IMR-90 (cell line): ENCODE measurements at regions not wholly inside any gene's neighbourhood (a gene's known extent, or its start where the extent isn't known, plus 50 kb on each side); places are given as distances from the start of the nearest gene placed in this dataset.

Source experiments
- ATAC-seq: fragments of 200-7000 bp; cut with Tn5 transposase; 2 replicates; pipeline ENCODE4 v1.9.1; 2020; ENCODE audit warnings: low read depth, mild to moderate bottlenecking, moderate library complexity
- BruUV-seq: library from RNA; stranded (reverse); fragments of 400-500 nt; replicated peaks from 2 replicates; lab custom pipeline; 2021; lab: Mats Ljungman, UMichigan
- CTCF ChIA-PET: fragments of 300-600 bp; formaldehyde crosslinking; extraction: SDS; loops from one replicate; lab custom pipeline; 2021; ENCODE audit warnings: antibody characterized with exemption; lab: Yijun Ruan, JAX
- POLR2A ChIA-PET: fragments of 300-600 bp; sonication (Branson Sonifier 250); formaldehyde crosslinking; loops from one replicate; lab custom pipeline; 2022; ENCODE audit warnings: antibody characterized with exemption; ENCODE audit not compliant: unreplicated experiment; lab: Charles Lee
- DNase-seq: peaks from one replicate; pipeline ENCODE4 v3.0.0; 2013
- H2AFZ ChIP-seq: replicated peaks from 2 replicates; pipeline ENCODE3; 2013; ENCODE audit warnings: low read length, mild to moderate bottlenecking; ENCODE audit not compliant: poor library complexity
- H2AK5ac ChIP-seq: 2 replicates; pipeline ENCODE4 v1.6.1; 2013; ENCODE audit warnings: low read depth, low read length, inconsistent platforms
- H2AK9ac ChIP-seq: replicated peaks from 2 replicates; pipeline ENCODE3; 2013; ENCODE audit warnings: mild to moderate bottlenecking, low read depth, low read length, moderate library complexity; ENCODE audit not compliant: poor library complexity
- H2BK120ac ChIP-seq: 2 replicates; pipeline ENCODE4 v1.6.1; 2013; ENCODE audit warnings: low read depth, low read length, inconsistent platforms
- H2BK15ac ChIP-seq: 3 replicates; pipeline ENCODE4 v1.6.1; 2013; ENCODE audit warnings: low read depth, low read length, inconsistent platforms
- H2BK20ac ChIP-seq: 2 replicates; pipeline ENCODE4 v1.6.1; 2013; ENCODE audit warnings: low read depth, mild to moderate bottlenecking, inconsistent platforms, low read length, moderate library complexity
- H2BK5ac ChIP-seq: 2 replicates; pipeline ENCODE4 v1.6.1; 2013; ENCODE audit warnings: mild to moderate bottlenecking, low read depth, low read length, inconsistent platforms; ENCODE audit not compliant: poor library complexity, severe bottlenecking
- H3K14ac ChIP-seq: replicated peaks from 2 replicates; pipeline ENCODE4 v1.6.1; 2013; ENCODE audit warnings: low read depth, low read length, inconsistent platforms
- H3K18ac ChIP-seq: 2 replicates; pipeline ENCODE4 v1.6.1; 2013; ENCODE audit warnings: low read depth, low read length, control low read depth
- H3K23ac ChIP-seq: 2 replicates; pipeline ENCODE4 v1.6.1; 2013; ENCODE audit warnings: low read depth, low read length, inconsistent platforms
- H3K27ac ChIP-seq: 2 replicates; pipeline ENCODE4 v1.5.1; 2013; ENCODE audit warnings: mild to moderate bottlenecking, control low read depth, low read length; ENCODE audit not compliant: insufficient read depth
- H3K27me3 ChIP-seq: 2 replicates; pipeline ENCODE4 v1.6.1; 2013; ENCODE audit warnings: low read length; ENCODE audit not compliant: control insufficient read depth, insufficient read depth
- H3K36me3 ChIP-seq: 2 replicates; pipeline ENCODE4 v1.6.1; 2013; ENCODE audit warnings: low read length, mixed read lengths; ENCODE audit not compliant: control insufficient read depth, insufficient read depth
- H3K4ac ChIP-seq: 2 replicates; pipeline ENCODE4 v1.6.1; 2013; ENCODE audit warnings: low read depth, low read length, inconsistent platforms
- H3K4me1 ChIP-seq: 2 replicates; pipeline ENCODE4 v1.6.1; 2013; ENCODE audit warnings: low read length, mixed read lengths; ENCODE audit not compliant: control insufficient read depth, insufficient read depth
- H3K4me2 ChIP-seq: 2 replicates; pipeline ENCODE4 v1.6.1; 2013; ENCODE audit warnings: low read depth, mild to moderate bottlenecking, control low read depth, low read length, moderate library complexity
- H3K4me3 ChIP-seq: 2 replicates; pipeline ENCODE4 v1.5.1; 2013; ENCODE audit warnings: low read depth, mild to moderate bottlenecking, control low read depth, low read length, moderate library complexity; ENCODE audit not compliant: insufficient read depth
- H3K56ac ChIP-seq: 2 replicates; pipeline ENCODE4 v1.6.1; 2013; ENCODE audit warnings: low read length, inconsistent platforms; ENCODE audit not compliant: insufficient read depth; ENCODE audit errors: extremely low read depth
- H3K79me1 ChIP-seq, 2 experiments: 2 replicates each; pipeline ENCODE4 v1.6.1; 2013; ENCODE audit warnings: low read length in 2 of 2, inconsistent platforms in 1 of 2, low read depth in 1 of 2
- H3K9ac ChIP-seq: 2 replicates; pipeline ENCODE4 v1.6.1; 2013; ENCODE audit warnings: low read depth, low read length, control low read depth
- H3K9me1 ChIP-seq: 2 replicates; pipeline ENCODE4 v1.6.1; 2013; ENCODE audit warnings: low read length, inconsistent platforms; ENCODE audit not compliant: insufficient read depth
- H3K9me3 ChIP-seq: 2 replicates; pipeline ENCODE4 v1.6.1; 2013; ENCODE audit warnings: low read length; ENCODE audit not compliant: control insufficient read depth, insufficient read depth
- H4K20me1 ChIP-seq: 2 replicates; pipeline ENCODE4 v1.6.1; 2013; ENCODE audit warnings: low read length, inconsistent platforms; ENCODE audit not compliant: insufficient read depth
- H4K5ac ChIP-seq: 2 replicates; pipeline ENCODE4 v1.6.1; 2013; ENCODE audit warnings: mild to moderate bottlenecking, low read depth, low read length, control low read depth
- H4K8ac ChIP-seq, 2 experiments: 2 replicates each; pipeline ENCODE4 v1.6.1; 2013; ENCODE audit warnings: low read depth in 2 of 2, low read length in 2 of 2, control low read depth in 1 of 2, inconsistent platforms in 1 of 2
- H4K91ac ChIP-seq: 2 replicates; pipeline ENCODE4 v1.6.1; 2013; ENCODE audit warnings: low read depth, low read length, inconsistent platforms; ENCODE audit not compliant: insufficient read depth
- CHD1 ChIP-seq: IDR thresholded peaks from 2 replicates; pipeline ENCODE4 v1.6.1; 2012; ENCODE audit warnings: low read depth, low read length, improper control_type of control experiment
- MAZ ChIP-seq: IDR thresholded peaks from 2 replicates; pipeline ENCODE4 v1.6.1; 2012; ENCODE audit warnings: low read depth, mild to moderate bottlenecking, low read length, improper control_type of control experiment, moderate library complexity, borderline replicate concordance
- MXI1 ChIP-seq: IDR thresholded peaks from 2 replicates; pipeline ENCODE4 v1.6.1; 2012; ENCODE audit warnings: low read depth, mild to moderate bottlenecking, low read length, moderate library complexity, borderline replicate concordance
- POLR2A ChIP-seq: IDR thresholded peaks from 2 replicates; pipeline ENCODE4 v1.6.1; 2012; ENCODE audit warnings: mild to moderate bottlenecking, low read depth, low read length
- SMC3 ChIP-seq: fragments of 150-350 bp; IDR thresholded peaks from 2 replicates; pipeline ENCODE4 v1.6.1; 2016; ENCODE audit warnings: low read depth, mild to moderate bottlenecking, antibody characterized with exemption, low read length, moderate library complexity
- WGBS, 2 experiments: methylation state at CpG; one replicate each; pipeline versions ENCODE4 v1.1.5 to v1.1.7; 2013; ENCODE audit warnings: missing lambda C conversion rate in 2 of 2; ENCODE audit not compliant: insufficient read length in 1 of 2; ENCODE audit errors: extremely low coverage in 2 of 2; 5-methylcytosine and 5-hydroxymethylcytosine counted together
- dilution Hi-C: fragments of 300-500 bp; cut with HindIII; formaldehyde crosslinking; loops from one replicate; pipeline ENCODE4 v1.14.3; 2018; ENCODE audit warnings: low sequenced_read_pairs; ENCODE audit not compliant: unreplicated experiment
- in situ Hi-C: fragments of 300-500 bp; cut with MboI; formaldehyde crosslinking; loops from 3 replicates; pipeline ENCODE4 v1.14.3; 2019; ENCODE audit warnings: low sequenced_read_pairs, inconsistent platforms, mixed read lengths
- intact Hi-C: fragments of 100-400 bp; cut with micrococcal nuclease; formaldehyde crosslinking; loops from 2 replicates; pipeline ENCODE4 v1.10.0; 2022
- TF ChIP-seq, protein P1 (sequence below): conservative IDR thresholded peaks from 2 replicates; pipeline ENCODE4 v1.5.1; 2012; ENCODE audit warnings: mild to moderate bottlenecking, low read depth, low read length, improper control_type of control experiment

DNA sequence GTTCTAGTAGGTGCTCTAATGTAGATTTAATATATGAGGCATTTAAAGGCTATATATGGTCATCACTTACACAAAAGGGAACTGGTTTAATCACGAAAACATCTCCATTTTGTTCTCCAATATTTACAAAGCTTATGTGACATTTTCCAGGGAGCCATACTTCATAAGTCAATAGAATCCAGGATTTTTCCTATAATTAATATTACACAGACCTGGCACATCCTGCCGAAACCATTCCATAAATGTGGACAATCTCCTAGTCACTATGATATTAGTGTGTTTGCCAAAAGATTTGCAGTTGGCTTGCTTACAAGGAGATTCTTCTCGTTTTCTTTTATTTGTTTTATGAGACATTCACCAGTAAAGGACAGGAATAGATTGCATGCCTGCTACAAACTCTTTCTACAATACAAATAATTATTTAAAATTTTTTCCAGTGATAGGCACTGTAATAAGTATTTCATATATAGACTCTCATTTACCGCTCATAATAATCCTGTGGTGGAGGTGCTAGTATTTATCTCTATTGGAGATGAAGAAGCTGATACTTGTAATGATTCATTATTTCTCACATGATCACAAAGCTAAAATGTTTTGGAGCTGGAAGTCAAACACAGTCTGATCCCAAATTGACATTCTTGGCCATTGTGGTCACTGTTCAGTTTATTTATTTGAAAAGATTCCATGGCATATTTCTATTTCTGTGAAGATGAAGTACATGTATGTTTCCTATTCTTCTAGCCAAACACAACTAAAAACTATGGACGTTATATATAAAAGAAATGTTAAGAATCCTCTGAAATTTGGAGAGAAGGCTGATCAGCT is 597.0 kb downstream of the HTR1B start:
- no peaks in the 10 kb centered on the region for H4K20me1 ChIP-seq
- ChIA-PET POLR2A (no interaction called here), CTCF (interaction anchor here (0.5 kb wide), 1 partner anchor 82 kb away, joined by 3 read pairs; no protein-coding TSS in a partner anchor)
- no CpG with 5 or more reads among the region's 5 CpGs for WGBS, 2 experiments
- no peaks in the 10 kb centered on the region for H3K79me1 ChIP-seq
- no peaks in the 10 kb centered on the region for H3K4me1 ChIP-seq
- no peak overlapping the region for H4K8ac ChIP-seq
- DNase-seq (peak; percentile 17), ATAC-seq (peak; percentile 53; the same call in 1 of the 2 replicates)
- no peaks in the 10 kb centered on the region for H3K9me3 ChIP-seq
- in situ Hi-C loops (no loop called here), intact Hi-C loops (loop anchor here (10.0 kb wide), 1 partner anchor 588 kb away; no protein-coding TSS in a partner anchor), dilution Hi-C loops (no loop called here)
- H3K4me2 ChIP-seq, result no peak overlapping the region
- H3K9me1 ChIP-seq, result no peaks in the 10 kb centered on the region
- BruUV-seq, result no TSS peak
- no peak overlapping the region for H2BK15ac ChIP-seq
- no peak overlapping the region for H2AK5ac ChIP-seq
- no peak overlapping the region for H4K91ac ChIP-seq
- no peak overlapping the region for H3K4me3 ChIP-seq
- H3K9ac ChIP-seq, result no peak overlapping the region
- no peak overlapping the region for H3K4ac ChIP-seq
- no peak overlapping the region for H3K23ac ChIP-seq
- no peaks in the 10 kb centered on the region for H3K36me3 ChIP-seq
- no peak overlapping the region for H3K56ac ChIP-seq
- H3K18ac ChIP-seq, result no peak overlapping the region
- H2BK20ac ChIP-seq, result no peak overlapping the region
- no peak overlapping the region for H2BK120ac ChIP-seq
- H3K14ac ChIP-seq, result no peak overlapping the region
- H2AFZ ChIP-seq, result no peak overlapping the region
- no peak overlapping the region for H2BK5ac ChIP-seq
- H3K27me3 ChIP-seq, result no peaks in the 10 kb centered on the region
- no peak overlapping the region for H3K27ac ChIP-seq
- H4K5ac ChIP-seq, result no peak overlapping the region
- TF ChIP-seq POLR2A (no peak), CHD1 (no peak), SMC3 (no peak), MAZ (no peak), MXI1 (no peak)
- TF ChIP-seq, protein P1, sequence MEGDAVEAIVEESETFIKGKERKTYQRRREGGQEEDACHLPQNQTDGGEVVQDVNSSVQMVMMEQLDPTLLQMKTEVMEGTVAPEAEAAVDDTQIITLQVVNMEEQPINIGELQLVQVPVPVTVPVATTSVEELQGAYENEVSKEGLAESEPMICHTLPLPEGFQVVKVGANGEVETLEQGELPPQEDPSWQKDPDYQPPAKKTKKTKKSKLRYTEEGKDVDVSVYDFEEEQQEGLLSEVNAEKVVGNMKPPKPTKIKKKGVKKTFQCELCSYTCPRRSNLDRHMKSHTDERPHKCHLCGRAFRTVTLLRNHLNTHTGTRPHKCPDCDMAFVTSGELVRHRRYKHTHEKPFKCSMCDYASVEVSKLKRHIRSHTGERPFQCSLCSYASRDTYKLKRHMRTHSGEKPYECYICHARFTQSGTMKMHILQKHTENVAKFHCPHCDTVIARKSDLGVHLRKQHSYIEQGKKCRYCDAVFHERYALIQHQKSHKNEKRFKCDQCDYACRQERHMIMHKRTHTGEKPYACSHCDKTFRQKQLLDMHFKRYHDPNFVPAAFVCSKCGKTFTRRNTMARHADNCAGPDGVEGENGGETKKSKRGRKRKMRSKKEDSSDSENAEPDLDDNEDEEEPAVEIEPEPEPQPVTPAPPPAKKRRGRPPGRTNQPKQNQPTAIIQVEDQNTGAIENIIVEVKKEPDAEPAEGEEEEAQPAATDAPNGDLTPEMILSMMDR, result no peak
- H2AK9ac ChIP-seq, result no peak overlapping the region
